HG03460 (cell line): ENCODE measurements at regions not wholly inside any gene's neighbourhood (a gene's known extent, or its start where the extent isn't known, plus 50 kb on each side); places are given as distances from the start of the nearest gene placed in this dataset.
"Not testable (repeated sequence)": the region's sequence is repeated elsewhere in the genome, so short reads cannot be mapped to it uniquely, and the experiment has no call there.

Source experiments
- ATAC-seq: cut with Tn5 transposase; IDR thresholded peaks from one replicate; pipeline ENCODE4 v1.9.1; 2021; ENCODE audit not compliant: unreplicated experiment

DNA sequence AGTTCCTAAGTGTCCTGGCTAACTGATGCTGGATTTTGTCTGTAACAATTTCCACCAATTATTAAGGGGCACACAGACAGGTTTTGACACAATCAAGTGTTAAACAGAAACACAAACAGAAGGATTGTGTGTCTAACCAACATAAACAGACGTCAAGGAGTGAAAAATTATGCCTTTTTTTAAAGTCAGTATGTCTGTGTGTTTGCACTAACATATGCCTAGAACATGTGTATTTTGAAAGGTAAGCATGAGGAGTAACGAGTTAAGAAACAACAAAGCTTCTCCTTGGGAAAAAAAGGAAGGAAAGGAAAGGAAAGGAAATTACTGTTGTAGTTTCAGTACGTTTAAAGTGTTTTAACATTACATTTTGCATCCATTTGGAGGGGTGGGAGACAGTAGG lies 466.3 kb upstream of the ID4 start:
- no peak for ATAC-seq

DNA sequence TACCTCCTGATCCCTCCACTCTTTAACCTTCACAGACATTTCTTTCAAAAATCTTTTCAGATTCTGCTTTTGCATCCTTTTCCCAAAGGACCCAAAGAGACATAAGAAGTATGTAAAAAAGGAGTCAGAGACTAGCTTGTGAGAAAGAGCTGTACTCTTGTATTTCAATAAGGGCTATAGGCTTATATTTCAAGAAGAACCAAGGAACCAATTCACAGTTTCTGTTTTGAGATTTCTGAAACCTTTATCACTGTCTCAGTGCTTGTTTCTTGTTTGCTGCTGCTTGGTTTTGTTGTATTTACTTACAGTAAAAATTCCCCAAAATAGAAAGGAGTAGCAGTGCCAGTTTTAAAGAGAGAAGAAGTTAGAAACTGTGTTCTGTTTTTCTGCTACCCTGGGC lies 461.6 kb upstream of the ID4 start:
- no peak for ATAC-seq

DNA sequence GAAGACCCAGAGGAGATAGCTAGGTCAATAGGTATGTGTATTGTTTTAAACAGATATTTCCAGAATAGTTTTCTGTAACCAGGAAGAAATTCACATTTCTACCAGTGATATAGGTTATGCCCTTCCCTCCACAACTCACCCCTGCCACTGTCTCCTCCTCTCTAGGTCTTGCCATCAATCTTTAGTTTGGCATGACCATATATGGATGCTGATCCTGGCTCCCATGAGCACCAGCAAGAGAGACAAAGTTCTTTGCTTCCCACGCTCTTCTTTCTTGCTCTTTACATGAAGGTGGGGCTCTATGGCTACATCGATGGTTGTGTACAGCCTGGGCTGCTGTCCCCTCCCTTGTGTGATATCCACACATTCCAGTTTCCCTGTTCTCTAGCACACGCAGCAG lies 459.4 kb upstream of the ID4 start:
- ATAC-seq, result no peak

GRCh38 chr6:19380293-19380692 lies 456.9 kb upstream of the ID4 start:
- ATAC-seq, result no peak

DNA sequence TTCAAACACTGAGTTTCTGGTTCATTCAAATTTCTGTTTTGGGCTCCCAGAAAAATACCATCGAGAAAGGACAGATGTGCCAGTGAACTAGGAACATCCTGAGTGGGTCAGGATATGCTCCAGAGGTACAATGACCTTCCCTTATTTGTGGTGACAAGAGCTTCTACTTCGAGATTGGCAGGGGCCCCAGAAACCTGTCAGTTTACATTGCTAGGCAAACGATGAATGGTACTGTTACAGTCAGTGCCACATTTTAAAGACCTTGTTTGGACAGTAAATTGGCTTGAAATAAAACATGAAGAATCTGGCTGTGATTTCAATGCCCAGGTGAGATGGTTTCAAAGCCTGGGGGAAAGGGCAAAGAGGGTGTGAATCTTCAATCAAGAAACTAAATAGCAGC lies 454.5 kb upstream of the ID4 start:
- ATAC-seq, result no peak

GRCh38 chr6:19391926-19392325 lies 445.2 kb upstream of the ID4 start:
- ATAC-seq, result no peak

- ATAC-seq, result no peak
Measured at GRCh38 chr6:19394051-19394450, 443.1 kb upstream of the ID4 start.

DNA sequence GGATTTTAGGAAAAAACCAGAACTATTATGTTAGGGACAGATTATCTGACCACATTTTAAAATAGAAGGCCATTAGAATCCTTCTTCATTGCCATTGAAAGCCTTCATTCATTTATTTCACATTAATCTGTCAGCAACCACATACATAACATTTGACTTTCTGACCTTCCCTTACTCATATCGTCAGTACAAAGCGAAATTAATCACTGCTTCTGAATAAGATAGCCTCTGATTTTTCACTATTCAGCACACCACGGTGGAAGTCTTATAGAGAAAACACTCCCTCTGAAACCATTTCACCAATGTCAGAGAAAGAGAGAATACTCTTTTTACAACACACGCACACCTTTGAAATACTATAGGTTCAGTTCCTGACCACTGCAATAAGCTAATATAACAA lies 442.5 kb upstream of the ID4 start:
- ATAC-seq, result no peak

GRCh38 chr6:19395316-19395715 lies 441.9 kb upstream of the ID4 start:
- ATAC-seq, result no peak

GRCh38 chr6:19399406-19399805 lies 437.8 kb upstream of the ID4 start:
- no peak for ATAC-seq

GRCh38 chr6:19404884-19405283 lies 432.3 kb upstream of the ID4 start:
- not testable (repeated sequence) for ATAC-seq

DNA sequence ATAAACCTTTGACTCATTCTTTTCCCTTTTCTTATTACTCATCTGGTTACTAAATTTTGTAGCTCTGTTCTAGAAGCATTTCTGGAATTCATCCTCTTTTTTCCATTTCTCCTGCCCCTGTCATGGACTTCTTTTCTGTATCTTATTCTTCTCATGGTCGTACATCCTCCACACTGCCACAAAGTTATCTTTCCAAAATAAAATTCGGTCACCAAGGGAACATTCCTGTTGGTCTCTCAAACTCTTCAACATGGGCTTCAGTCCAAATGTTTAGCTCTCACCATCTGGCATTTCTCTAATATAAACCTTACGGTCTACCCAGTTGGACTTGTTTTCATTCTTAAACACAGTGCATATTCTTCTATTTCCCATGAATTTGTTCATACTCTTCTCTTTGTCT lies 428.8 kb upstream of the ID4 start:
- no peak for ATAC-seq

- no peak for ATAC-seq
Measured at GRCh38 chr6:19410481-19410880, 426.7 kb upstream of the ID4 start.

DNA sequence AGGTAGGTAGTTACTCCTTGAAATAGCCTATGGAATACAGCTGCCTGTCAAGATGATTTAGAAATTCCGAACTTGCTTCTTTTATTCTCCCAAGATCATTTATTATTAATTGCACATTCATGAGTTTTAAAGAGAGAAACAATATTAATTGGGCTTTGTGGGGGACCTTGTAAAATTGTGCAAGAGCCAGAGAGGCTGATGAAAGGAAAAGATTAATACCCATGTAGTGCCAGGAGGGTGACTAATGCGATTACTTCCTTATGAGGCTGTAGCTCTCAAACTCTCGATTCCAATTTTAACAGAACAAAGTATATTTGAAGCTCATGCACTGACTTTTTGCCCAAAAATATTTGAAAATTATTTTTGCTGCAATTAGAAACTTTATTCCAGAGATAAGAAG lies 423.8 kb upstream of the ID4 start:
- no peak for ATAC-seq

DNA sequence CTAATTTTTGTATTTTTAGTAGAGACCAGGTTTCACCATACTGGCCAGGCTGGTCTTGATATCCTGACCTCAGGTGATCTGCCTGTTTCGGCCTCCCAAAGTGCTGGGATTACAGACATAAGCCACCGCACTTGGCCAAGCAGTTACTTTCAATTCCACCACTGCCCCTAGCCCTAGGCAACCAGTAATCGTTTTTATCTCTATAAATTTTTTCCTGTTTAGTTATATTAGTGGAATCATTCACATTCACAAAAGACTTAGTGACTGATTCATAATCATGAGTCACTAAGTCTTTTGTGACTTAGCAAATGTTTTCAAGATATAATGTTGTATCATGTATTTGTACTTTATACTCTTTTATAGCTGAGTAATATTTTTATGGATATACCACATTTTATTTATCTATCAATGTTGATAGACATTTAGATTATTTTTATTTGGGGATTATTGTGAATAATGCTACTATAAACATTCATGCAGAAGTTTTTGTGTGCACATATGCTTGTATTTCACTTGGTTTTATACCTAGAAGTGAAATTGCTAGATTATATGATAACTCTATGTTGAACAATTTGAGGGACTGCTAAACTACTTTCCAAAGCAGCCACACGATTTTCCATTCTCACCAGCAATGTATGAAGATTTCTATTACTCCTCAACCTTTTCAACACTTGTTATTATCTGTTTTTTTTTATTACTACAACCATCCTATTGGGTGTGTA lies 421.4 kb upstream of the ID4 start:
- ATAC-seq, result no peak

- ATAC-seq, result no peak
Measured at GRCh38 chr6:19416811-19417210, 420.4 kb upstream of the ID4 start.

DNA sequence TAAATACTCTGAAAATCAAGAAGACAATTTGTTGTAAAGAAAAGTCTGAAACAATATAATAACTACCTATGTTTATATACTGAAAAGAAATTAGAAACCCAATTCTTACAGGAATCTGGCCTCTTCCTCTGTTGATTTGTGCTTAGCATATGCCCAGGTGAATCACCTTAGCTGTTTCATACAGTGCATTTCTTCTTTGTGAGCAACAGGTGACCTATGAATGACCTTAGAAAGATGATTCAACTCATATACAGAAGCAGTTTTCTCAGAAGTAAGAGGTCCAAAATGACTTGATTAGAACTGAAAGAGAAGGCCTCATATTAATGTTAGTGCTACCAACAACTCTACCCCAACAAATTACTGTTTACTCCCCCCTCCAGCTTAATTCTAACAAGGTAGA lies 419.5 kb upstream of the ID4 start:
- ATAC-seq, result no peak

- ATAC-seq, result no peak
Measured at GRCh38 chr6:19424853-19425252, 412.3 kb upstream of the ID4 start.

DNA sequence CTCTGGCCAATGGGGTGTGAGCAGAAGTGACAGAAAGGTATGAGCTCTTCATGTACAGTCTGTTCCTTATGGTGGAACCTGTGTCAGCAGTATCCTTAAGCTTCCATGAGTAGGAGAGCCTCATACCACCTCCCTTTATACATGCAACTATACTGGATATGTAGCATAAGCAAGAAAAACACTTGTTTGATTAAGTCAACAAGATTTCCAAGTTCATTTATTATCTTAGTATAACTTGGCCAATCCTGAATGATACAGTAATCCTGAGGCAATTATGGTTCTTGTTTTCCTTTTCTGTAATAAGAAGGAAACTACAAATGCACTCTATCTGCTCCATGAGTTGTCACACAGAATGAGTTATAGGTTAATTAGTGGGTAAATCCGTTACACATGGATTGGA lies 409.6 kb upstream of the ID4 start:
- ATAC-seq, result no peak

DNA sequence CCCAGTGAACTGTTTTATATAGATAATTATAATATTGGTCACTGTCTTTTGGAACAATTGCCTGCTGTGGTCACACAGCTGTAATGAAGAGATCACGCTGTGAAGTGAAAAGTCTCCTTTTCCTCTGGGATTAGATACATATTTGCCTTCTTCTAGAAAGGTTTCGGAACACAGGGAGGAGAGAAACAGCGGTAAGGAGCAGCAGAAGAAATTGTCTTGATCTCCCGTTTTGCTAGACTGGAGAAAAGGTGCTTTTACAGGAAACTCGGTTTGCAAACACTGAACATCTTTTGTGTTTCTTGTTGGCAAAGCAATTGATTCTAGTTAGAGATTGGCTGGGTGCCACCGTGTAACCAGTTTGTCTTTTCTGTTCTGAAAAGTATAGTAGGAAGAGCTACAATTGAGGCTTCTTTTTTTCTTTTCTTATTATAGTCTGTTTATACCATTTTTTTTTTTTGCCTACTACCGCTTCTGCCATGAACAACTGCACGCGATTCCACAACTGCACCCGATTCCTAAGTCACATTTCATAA lies 404.1 kb upstream of the ID4 start:
- ATAC-seq, result no peak

GRCh38 chr6:19434065-19434464 lies 403.1 kb upstream of the ID4 start:
- ATAC-seq, result no peak

GRCh38 chr6:19435755-19436154 lies 401.4 kb upstream of the ID4 start:
- ATAC-seq, result no peak
